ENCODE measurements at regions not wholly inside any gene's neighbourhood (a gene's known extent, or its start where the extent isn't known, plus 50 kb on each side); places are given as distances from the start of the nearest gene placed in this dataset.

DNA sequence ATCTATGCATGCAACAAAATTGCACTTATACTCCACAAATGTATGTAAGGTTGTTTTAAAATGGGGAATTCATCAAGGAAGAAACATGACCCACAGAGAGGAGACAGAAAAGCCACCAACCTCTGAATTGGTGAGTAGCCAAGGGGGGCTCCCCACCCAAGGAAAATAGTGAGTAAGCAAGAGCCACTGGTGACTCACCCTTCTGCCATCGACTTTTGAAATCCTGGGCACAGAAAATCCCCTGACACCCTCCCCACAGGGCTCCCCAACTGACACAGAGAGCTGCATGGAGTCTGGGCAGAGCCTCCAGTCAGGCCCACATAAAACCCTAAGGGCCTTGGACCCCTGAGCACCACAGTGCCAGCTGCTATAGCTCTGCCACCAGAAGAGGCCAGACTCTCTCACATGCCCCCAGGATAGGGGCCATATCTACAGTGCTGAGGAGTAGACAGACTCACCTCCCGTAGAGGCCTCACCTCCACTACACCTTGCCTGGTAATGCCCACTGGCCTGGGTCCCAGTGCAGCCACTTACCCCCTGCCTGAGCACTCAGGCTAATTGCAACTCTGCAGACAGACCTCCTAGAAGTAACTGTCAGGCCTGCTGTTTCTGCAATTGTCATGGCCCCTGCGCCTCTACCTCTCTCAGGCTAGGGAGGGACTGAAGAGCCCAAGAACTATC is 244.7 kb upstream of the WSB1 start:
- Mint-ChIP-seq H3K27me3 (ENCODE audit: low read depth, unreplicated experiment) (no peaks in the 10 kb centered on the region), H3K4me1 (ENCODE audit: low read depth, unreplicated experiment) (no peaks in the 10 kb centered on the region), H3K9me3 (ENCODE audit: unreplicated experiment) (peaks cover 16% of the 10 kb centered on the region), H3K36me3 (ENCODE audit: low read depth, unreplicated experiment) (no peaks in the 10 kb centered on the region), H3K4me3 (ENCODE audit: unreplicated experiment) (no peak overlapping the region), H3K27ac (ENCODE audit: unreplicated experiment) (no peak overlapping the region)
- Histone ChIP-seq H3K36me3 (ENCODE audit: insufficient read depth, low read length) (no peaks in the 10 kb centered on the region), H3K27ac (ENCODE audit: low read depth, low read length) (no peak overlapping the region), H3K27me3 (ENCODE audit: insufficient read depth, low read length) (no peaks in the 10 kb centered on the region), H3K9ac (ENCODE audit: low read length) (no peak overlapping the region), H3K79me2 (ENCODE audit: insufficient read depth, low read length) (no peaks in the 10 kb centered on the region), H3K9me3 (ENCODE audit: insufficient read depth, low read depth, low read length) (peaks cover 3% of the 10 kb centered on the region), H4K20me1 (ENCODE audit: insufficient read depth, low read length) (no peaks in the 10 kb centered on the region), H3K4me2 (ENCODE audit: low read length) (no peak overlapping the region), H3K4me3 (ENCODE audit: insufficient read depth, low read depth, low read length) (no peak overlapping the region), H2AFZ (ENCODE audit: low read depth, low read length) (no peak overlapping the region), H3K4me1 (ENCODE audit: insufficient read depth, low read length) (no peaks in the 10 kb centered on the region)
- FAIRE-seq (no peak), DNase-seq (ENCODE audit: low read depth) (no peak)
- TF ChIP-seq EZH2 (IDR thresholded peaks at IDR 0.05; ENCODE audit: insufficient read depth, low read length): no peak
- TF ChIP-seq, protein P1, sequence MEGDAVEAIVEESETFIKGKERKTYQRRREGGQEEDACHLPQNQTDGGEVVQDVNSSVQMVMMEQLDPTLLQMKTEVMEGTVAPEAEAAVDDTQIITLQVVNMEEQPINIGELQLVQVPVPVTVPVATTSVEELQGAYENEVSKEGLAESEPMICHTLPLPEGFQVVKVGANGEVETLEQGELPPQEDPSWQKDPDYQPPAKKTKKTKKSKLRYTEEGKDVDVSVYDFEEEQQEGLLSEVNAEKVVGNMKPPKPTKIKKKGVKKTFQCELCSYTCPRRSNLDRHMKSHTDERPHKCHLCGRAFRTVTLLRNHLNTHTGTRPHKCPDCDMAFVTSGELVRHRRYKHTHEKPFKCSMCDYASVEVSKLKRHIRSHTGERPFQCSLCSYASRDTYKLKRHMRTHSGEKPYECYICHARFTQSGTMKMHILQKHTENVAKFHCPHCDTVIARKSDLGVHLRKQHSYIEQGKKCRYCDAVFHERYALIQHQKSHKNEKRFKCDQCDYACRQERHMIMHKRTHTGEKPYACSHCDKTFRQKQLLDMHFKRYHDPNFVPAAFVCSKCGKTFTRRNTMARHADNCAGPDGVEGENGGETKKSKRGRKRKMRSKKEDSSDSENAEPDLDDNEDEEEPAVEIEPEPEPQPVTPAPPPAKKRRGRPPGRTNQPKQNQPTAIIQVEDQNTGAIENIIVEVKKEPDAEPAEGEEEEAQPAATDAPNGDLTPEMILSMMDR (IDR thresholded peaks at IDR 0.05; ENCODE audit: insufficient read depth, low read depth, low read length): no peak

DNA sequence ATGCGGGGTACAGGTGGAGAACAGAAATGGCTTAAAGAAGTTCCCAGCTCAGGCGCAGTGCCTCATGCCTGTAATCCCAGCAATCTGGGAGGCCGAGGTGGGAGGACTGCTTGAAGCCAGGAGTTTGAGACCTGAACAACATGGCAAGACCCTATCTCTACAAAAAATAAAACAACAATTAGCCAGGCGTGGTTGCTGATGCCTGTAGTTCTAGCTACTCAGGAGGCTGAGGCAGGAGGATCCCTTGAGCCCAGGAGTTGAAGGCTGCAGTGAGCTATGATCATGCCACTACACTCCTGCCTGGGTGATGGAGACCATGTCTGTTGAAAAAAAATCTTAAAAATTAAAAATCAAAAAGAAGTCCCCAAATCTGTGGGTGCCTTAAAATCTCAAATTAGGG is 228.3 kb upstream of the WSB1 start:
- Histone ChIP-seq H3K27ac (ENCODE audit: low read depth, low read length) (no peak overlapping the region), H3K4me2 (ENCODE audit: low read length) (no peak overlapping the region), H4K20me1 (ENCODE audit: insufficient read depth, low read length) (no peaks in the 10 kb centered on the region), H3K9ac (ENCODE audit: low read length) (no peak overlapping the region), H3K9me3 (ENCODE audit: insufficient read depth, low read depth, low read length) (peaks cover 2% of the 10 kb centered on the region), H2AFZ (ENCODE audit: low read depth, low read length) (no peak overlapping the region), H3K27me3 (ENCODE audit: insufficient read depth, low read length) (no peaks in the 10 kb centered on the region), H3K4me3 (ENCODE audit: insufficient read depth, low read depth, low read length) (no peak overlapping the region), H3K79me2 (ENCODE audit: insufficient read depth, low read length) (no peaks in the 10 kb centered on the region), H3K4me1 (ENCODE audit: insufficient read depth, low read length) (no peaks in the 10 kb centered on the region), H3K36me3 (ENCODE audit: insufficient read depth, low read length) (no peaks in the 10 kb centered on the region)
- Mint-ChIP-seq H3K36me3 (ENCODE audit: low read depth, unreplicated experiment) (no peaks in the 10 kb centered on the region), H3K4me1 (ENCODE audit: low read depth, unreplicated experiment) (no peaks in the 10 kb centered on the region), H3K9me3 (ENCODE audit: unreplicated experiment) (peaks cover 11% of the 10 kb centered on the region), H3K4me3 (ENCODE audit: unreplicated experiment) (no peak overlapping the region), H3K27ac (ENCODE audit: unreplicated experiment) (no peak overlapping the region), H3K27me3 (ENCODE audit: low read depth, unreplicated experiment) (no peaks in the 10 kb centered on the region)
- TF ChIP-seq, protein P1 (IDR thresholded peaks at IDR 0.05; ENCODE audit: insufficient read depth, low read depth, low read length): no peak
- TF ChIP-seq EZH2 (IDR thresholded peaks at IDR 0.05; ENCODE audit: insufficient read depth, low read length): no peak
- FAIRE-seq: no peak
- no peak for DNase-seq (ENCODE audit: low read depth)

DNA sequence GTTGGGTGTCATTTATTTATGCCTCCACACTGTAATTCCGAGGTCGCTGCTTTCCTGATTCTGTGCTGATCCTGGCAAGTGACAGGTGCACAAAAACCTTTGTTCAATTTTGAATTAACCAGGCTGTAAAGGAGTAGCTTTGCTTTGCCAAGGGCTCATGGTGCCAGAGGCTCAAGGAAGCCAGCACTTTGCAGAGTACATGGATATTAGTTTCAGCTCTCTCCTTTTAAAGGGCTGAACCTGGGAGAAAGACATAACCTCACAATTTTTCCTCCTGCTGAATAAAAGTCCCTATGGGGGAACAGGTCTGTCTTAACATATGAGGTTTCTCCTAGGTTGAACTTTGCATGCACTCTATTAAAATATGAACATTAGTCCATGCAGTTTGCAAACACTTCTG is 227.6 kb upstream of the WSB1 start:
- TF ChIP-seq, protein P1 (IDR thresholded peaks at IDR 0.05; ENCODE audit: insufficient read depth, low read depth, low read length): no peak
- no peak for TF ChIP-seq EZH2 (IDR thresholded peaks at IDR 0.05; ENCODE audit: insufficient read depth, low read length)
- H3K79me2 ChIP-seq (ENCODE audit: insufficient read depth, low read length): no peaks in the 10 kb centered on the region
- no peak overlapping the region for H3K4me2 ChIP-seq (ENCODE audit: low read length)
- no peaks in the 10 kb centered on the region for H3K27me3 ChIP-seq (ENCODE audit: insufficient read depth, low read length)
- Mint-ChIP-seq H3K4me1 (ENCODE audit: low read depth, unreplicated experiment) (no peaks in the 10 kb centered on the region), H3K4me3 (ENCODE audit: unreplicated experiment) (no peak overlapping the region), H3K27ac (ENCODE audit: unreplicated experiment) (no peak overlapping the region), H3K27me3 (ENCODE audit: low read depth, unreplicated experiment) (no peaks in the 10 kb centered on the region), H3K9me3 (ENCODE audit: unreplicated experiment) (peaks cover 11% of the 10 kb centered on the region), H3K36me3 (ENCODE audit: low read depth, unreplicated experiment) (no peaks in the 10 kb centered on the region)
- peaks cover 4% of the 10 kb centered on the region for H3K9me3 ChIP-seq (ENCODE audit: insufficient read depth, low read depth, low read length)
- FAIRE-seq (no peak), DNase-seq (ENCODE audit: low read depth) (no peak)
- no peaks in the 10 kb centered on the region for H3K4me1 ChIP-seq (ENCODE audit: insufficient read depth, low read length)
- no peak overlapping the region for H3K9ac ChIP-seq (ENCODE audit: low read length)
- H2AFZ ChIP-seq (ENCODE audit: low read depth, low read length): no peak overlapping the region
- H4K20me1 ChIP-seq (ENCODE audit: insufficient read depth, low read length): no peaks in the 10 kb centered on the region
- no peak overlapping the region for H3K27ac ChIP-seq (ENCODE audit: low read depth, low read length)
- no peak overlapping the region for H3K4me3 ChIP-seq (ENCODE audit: insufficient read depth, low read depth, low read length)
- no peaks in the 10 kb centered on the region for H3K36me3 ChIP-seq (ENCODE audit: insufficient read depth, low read length)
